ENCODE measurements at regions not wholly inside any gene's neighbourhood (a gene's known extent, or its start where the extent isn't known, plus 50 kb on each side); places are given as distances from the start of the nearest gene placed in this dataset.

DNA sequence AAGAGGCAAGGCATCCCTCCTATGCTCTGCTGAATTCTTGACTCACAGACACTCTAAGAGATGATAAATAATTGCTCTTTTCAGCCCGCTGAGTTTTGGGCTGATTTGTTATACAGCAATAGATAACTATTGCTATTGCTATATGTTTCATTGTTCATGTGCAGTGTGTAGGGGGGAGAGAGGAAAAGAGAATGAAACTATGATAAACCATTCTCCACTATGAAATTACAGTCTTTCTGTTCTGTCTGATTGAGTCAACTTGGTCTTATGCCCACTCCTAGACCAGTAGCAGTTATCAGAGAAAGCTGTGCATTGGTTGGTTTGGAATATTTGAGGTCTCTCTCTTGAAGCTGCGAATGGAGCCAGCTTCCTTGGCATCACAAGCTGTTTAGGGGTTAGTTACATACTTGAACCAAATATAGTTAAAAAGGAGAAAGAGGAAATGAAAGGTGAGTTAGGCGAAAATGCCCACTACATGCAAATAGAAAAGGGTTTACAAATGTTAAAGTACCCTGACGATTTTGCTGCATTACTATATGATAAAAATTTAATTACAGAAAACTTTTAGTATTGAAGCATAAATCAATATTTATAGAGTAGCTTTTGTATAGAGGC, 136.3 kb upstream of the ACTBL2 start:
- no peak overlapping the region for H3K4me3 ChIP-seq (ENCODE audit: low read depth, low read length)
- no peak for DNase-seq (ENCODE audit: low read depth)
- in situ Hi-C loops (cut with HindIII; ENCODE audit: low sequenced_read_pairs), result no loop called here
- TF ChIP-seq, protein P1, sequence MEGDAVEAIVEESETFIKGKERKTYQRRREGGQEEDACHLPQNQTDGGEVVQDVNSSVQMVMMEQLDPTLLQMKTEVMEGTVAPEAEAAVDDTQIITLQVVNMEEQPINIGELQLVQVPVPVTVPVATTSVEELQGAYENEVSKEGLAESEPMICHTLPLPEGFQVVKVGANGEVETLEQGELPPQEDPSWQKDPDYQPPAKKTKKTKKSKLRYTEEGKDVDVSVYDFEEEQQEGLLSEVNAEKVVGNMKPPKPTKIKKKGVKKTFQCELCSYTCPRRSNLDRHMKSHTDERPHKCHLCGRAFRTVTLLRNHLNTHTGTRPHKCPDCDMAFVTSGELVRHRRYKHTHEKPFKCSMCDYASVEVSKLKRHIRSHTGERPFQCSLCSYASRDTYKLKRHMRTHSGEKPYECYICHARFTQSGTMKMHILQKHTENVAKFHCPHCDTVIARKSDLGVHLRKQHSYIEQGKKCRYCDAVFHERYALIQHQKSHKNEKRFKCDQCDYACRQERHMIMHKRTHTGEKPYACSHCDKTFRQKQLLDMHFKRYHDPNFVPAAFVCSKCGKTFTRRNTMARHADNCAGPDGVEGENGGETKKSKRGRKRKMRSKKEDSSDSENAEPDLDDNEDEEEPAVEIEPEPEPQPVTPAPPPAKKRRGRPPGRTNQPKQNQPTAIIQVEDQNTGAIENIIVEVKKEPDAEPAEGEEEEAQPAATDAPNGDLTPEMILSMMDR (IDR thresholded peaks at IDR 0.05; ENCODE audit: low read depth, low read length, missing control alignments), result no peak

DNA sequence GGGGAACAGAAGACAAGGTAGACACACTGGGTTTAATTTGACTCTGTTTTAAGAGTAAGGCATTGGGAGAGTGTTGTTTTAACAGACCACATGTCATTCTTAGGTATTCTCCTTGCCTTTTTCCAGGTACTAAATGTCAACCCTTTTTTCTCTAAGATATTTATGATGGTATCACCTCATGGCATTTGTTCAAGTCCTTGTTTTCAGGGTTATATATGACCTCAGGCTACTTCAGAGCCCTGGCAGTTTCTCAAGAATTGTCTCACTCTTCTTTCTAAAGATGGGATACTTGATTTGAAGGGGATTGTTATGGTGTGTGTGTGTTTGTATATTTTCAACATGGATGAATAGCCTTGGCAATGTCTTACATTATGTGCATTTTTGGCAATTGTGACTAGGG, 131.1 kb upstream of the ACTBL2 start:
- H3K4me3 ChIP-seq (ENCODE audit: low read depth, low read length), result no peak overlapping the region
- in situ Hi-C loops (cut with HindIII; ENCODE audit: low sequenced_read_pairs), result no loop called here
- TF ChIP-seq, protein P1 (IDR thresholded peaks at IDR 0.05; ENCODE audit: low read depth, low read length, missing control alignments), result no peak
- DNase-seq (ENCODE audit: low read depth), result no peak

GRCh38 chr5:57611177-57611576, 128.6 kb upstream of the ACTBL2 start:
- DNase-seq (ENCODE audit: low read depth), result no peak

GRCh38 chr5:57608542-57608941, 125.9 kb upstream of the ACTBL2 start:
- in situ Hi-C loops (cut with HindIII; ENCODE audit: low sequenced_read_pairs), result no loop called here
- TF ChIP-seq, protein P1 (IDR thresholded peaks at IDR 0.05; ENCODE audit: low read depth, low read length, missing control alignments), result no peak
- DNase-seq (ENCODE audit: low read depth), result no peak
- H3K4me3 ChIP-seq (ENCODE audit: low read depth, low read length), result no peak overlapping the region

More at GRCh38 chr5:57611177-57611576, 128.6 kb upstream of the ACTBL2 start:
- in situ Hi-C loops (cut with HindIII; ENCODE audit: low sequenced_read_pairs), result no loop called here
- TF ChIP-seq, protein P1 (IDR thresholded peaks at IDR 0.05; ENCODE audit: low read depth, low read length, missing control alignments), result no peak
- H3K4me3 ChIP-seq (ENCODE audit: low read depth, low read length), result no peak overlapping the region

GRCh38 chr5:57601996-57602395, 119.4 kb upstream of the ACTBL2 start:
- no peak for DNase-seq (ENCODE audit: low read depth)
- TF ChIP-seq, protein P1 (IDR thresholded peaks at IDR 0.05; ENCODE audit: low read depth, low read length, missing control alignments), result no peak
- no peak overlapping the region for H3K4me3 ChIP-seq (ENCODE audit: low read depth, low read length)
- in situ Hi-C loops (cut with HindIII; ENCODE audit: low sequenced_read_pairs), result no loop called here

GRCh38 chr5:57600321-57600720, 117.7 kb upstream of the ACTBL2 start:
- in situ Hi-C loops (cut with HindIII; ENCODE audit: low sequenced_read_pairs), result no loop called here
- TF ChIP-seq, protein P1 (IDR thresholded peaks at IDR 0.05; ENCODE audit: low read depth, low read length, missing control alignments), result no peak
- DNase-seq (ENCODE audit: low read depth), result no peak
- H3K4me3 ChIP-seq (ENCODE audit: low read depth, low read length), result no peak overlapping the region
